ENCODE measurements at regions not wholly inside any gene's neighbourhood (a gene's known extent, or its start where the extent isn't known, plus 50 kb on each side); places are given as distances from the start of the nearest gene placed in this dataset.

DNA sequence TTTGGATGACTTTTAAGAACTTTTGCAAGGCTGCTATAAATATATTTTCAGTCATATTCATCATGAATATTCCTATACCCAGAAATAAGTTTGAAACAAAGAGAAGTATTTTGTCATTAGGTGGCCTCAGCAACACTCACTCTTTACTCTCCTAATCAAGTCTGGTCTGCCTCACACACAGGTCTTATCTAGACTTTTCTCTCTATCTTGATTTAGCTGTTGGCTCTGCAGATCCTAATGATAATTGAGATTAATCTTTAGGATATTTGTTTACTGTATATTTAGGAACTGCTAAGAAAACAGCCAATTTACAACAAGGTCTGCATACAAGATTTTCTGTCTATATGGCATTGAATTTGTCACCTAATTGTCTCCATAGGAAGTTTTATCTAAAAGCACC is 297.6 kb downstream of the PTEN start (continued):
- TF ChIP-seq, protein P1, sequence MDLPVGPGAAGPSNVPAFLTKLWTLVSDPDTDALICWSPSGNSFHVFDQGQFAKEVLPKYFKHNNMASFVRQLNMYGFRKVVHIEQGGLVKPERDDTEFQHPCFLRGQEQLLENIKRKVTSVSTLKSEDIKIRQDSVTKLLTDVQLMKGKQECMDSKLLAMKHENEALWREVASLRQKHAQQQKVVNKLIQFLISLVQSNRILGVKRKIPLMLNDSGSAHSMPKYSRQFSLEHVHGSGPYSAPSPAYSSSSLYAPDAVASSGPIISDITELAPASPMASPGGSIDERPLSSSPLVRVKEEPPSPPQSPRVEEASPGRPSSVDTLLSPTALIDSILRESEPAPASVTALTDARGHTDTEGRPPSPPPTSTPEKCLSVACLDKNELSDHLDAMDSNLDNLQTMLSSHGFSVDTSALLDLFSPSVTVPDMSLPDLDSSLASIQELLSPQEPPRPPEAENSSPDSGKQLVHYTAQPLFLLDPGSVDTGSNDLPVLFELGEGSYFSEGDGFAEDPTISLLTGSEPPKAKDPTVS (IDR thresholded peaks at IDR 0.05; ENCODE audit: low read depth, low read length) = no peak
- TF ChIP-seq MEF2A (IDR thresholded peaks at IDR 0.05; ENCODE audit: insufficient read depth, low read depth, low read length) (no peak), IRF5 (IDR thresholded peaks at IDR 0.05; ENCODE audit: borderline replicate concordance) (no peak), SMARCA5 (IDR thresholded peaks at IDR 0.05) (no peak), ETV6 (conservative IDR thresholded peaks at IDR 0.05 in 1 of 2, IDR thresholded peaks at IDR 0.05 in 1 of 2; ENCODE audit: borderline replicate concordance in 1 of 2, low read depth in 1 of 2) (no peak), ZBTB4 (CRISPR knock-in tag; IDR thresholded peaks at IDR 0.05) (no peak), MEF2B (IDR thresholded peaks at IDR 0.05; ENCODE audit: partially characterized antibody, poor library complexity, severe bottlenecking) (no peak), PKNOX1 (IDR thresholded peaks at IDR 0.05) (no peak)

Data from GM12878 (cell line).